Body of pancreas (tissue), 4 donors: ENCODE measurements at regions not wholly inside any gene's neighbourhood (a gene's known extent, or its start where the extent isn't known, plus 50 kb on each side); places are given as distances from the start of the nearest gene placed in this dataset.
A peak's percentile ranks its signal among the peaks of the same experiment; 100 is the strongest.

Source experiments
- ATAC-seq: fragments of 150-250 bp; one replicate; pipeline ENCODE4 v1.9.1; 2016
- DNase-seq, 4 donors: peaks; one replicate each; pipeline ENCODE4 v3.0.0-alpha.2; 2019
- H3K27ac ChIP-seq, 4 donors: fragments of 200-600 bp; sonication (generic); 1 replicate in 3 of 4; 2 replicates in 1 of 4; pipeline versions ENCODE4 v1.5.1 to v1.6.1; 2016 to 2019; ENCODE audit warnings: mild to moderate bottlenecking in 1 of 4, mixed read lengths in 1 of 4, moderate library complexity in 1 of 4
- H3K27me3 ChIP-seq, 2 donors: fragments of 200-600 bp; sonication (generic); one replicate each; pipeline ENCODE4 v1.6.0; 2016; ENCODE audit warnings: mild to moderate bottlenecking in 1 of 2
- H3K36me3 ChIP-seq, 2 donors: fragments of 200-600 bp; sonication (generic); replicated peaks in 1 of 2; 2 replicates each; pipeline ENCODE4 v1.5.1; 2016; ENCODE audit warnings: low read depth in 2 of 2; ENCODE audit not compliant: insufficient read depth in 1 of 2
- H3K4me1 ChIP-seq: fragments of 200-600 bp; sonication (generic); one replicate; pipeline ENCODE4 v1.6.0; 2016
- H3K4me3 ChIP-seq, 2 donors: fragments of 200-600 bp; sonication (generic); 1 replicate in 1 of 2; 2 replicates in 1 of 2; pipeline ENCODE4 v1.5.1; 2016 to 2019
- H3K9me3 ChIP-seq, 3 donors: fragments of 200-600 bp; sonication (generic); 1 replicate in 2 of 3; 2 replicates in 1 of 3; pipeline ENCODE4 v1.5.1; 2016
- POLR2A ChIP-seq, 3 donors: fragments of 450-650 bp; IDR thresholded peaks; one replicate each; pipeline ENCODE4 v1.6.1; 2016; ENCODE audit warnings: antibody characterized with exemption in 3 of 3, mild to moderate bottlenecking in 2 of 3
- WGBS, 2 donors: methylation state at CpG; one replicate each; pipeline ENCODE4 v1.1.5; 2017; 5-methylcytosine and 5-hydroxymethylcytosine counted together
- intact Hi-C: fragments of 100-400 bp; cut with DNase I; formaldehyde crosslinking; loops from one replicate; pipeline ENCODE4 v1.15.1; 2023
- TF ChIP-seq, protein P1 (sequence below), 7 experiments: fragments of 450-650 bp in 4 of 7; fragments of 200-600 bp in 3 of 7; sonication (generic) in 3 of 7; IDR thresholded peaks; one replicate each; pipeline ENCODE4 v1.5.1; 2016 to 2019; ENCODE audit warnings: antibody characterized with exemption in 7 of 7

DNA sequence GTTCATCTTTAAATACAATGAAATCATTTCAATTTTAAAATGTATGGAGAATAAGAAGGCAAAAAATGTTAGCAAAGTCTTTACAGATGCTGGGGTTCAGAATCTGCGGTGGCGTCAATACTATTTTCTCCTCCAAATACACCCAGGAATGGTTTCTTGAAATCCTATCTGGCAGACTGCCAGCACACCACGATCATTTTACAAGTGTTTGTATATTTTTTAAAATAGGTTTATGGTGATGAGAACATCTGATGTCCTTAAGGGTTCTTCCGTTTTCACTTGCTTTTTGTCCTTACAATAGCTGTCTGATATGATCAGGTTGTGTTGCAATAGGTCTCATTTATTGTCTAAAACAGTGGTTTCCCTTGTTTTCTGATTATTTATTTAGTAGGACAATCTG is 89.6 kb downstream of the CMPK2 start:
- Histone ChIP-seq H3K27me3 (no peaks in the 10 kb centered on the region), H3K4me1 (peaks cover 7% of the 10 kb centered on the region), H3K4me3 (no peak overlapping the region), H3K27ac (no peak overlapping the region), H3K9me3 (no peaks in the 10 kb centered on the region), H3K36me3 (no peaks in the 10 kb centered on the region)
- intact Hi-C loops, result loop anchor here (10.0 kb wide), 1 partner anchor 421 kb away; no protein-coding TSS in a partner anchor
- WGBS, 2 donors, result 76 to 80% methylated on average over 4 of the region's 4 CpGs
- DNase-seq, result no peak
- no peak for TF ChIP-seq POLR2A (IDR thresholded peaks at IDR 0.05)
- TF ChIP-seq, protein P1, sequence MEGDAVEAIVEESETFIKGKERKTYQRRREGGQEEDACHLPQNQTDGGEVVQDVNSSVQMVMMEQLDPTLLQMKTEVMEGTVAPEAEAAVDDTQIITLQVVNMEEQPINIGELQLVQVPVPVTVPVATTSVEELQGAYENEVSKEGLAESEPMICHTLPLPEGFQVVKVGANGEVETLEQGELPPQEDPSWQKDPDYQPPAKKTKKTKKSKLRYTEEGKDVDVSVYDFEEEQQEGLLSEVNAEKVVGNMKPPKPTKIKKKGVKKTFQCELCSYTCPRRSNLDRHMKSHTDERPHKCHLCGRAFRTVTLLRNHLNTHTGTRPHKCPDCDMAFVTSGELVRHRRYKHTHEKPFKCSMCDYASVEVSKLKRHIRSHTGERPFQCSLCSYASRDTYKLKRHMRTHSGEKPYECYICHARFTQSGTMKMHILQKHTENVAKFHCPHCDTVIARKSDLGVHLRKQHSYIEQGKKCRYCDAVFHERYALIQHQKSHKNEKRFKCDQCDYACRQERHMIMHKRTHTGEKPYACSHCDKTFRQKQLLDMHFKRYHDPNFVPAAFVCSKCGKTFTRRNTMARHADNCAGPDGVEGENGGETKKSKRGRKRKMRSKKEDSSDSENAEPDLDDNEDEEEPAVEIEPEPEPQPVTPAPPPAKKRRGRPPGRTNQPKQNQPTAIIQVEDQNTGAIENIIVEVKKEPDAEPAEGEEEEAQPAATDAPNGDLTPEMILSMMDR (IDR thresholded peaks at IDR 0.05), result no peak
- no peak for ATAC-seq

GRCh38 chr2:6777626-6778025 is 88.1 kb downstream of the CMPK2 start:
- Histone ChIP-seq H3K27ac (no peak overlapping the region), H3K36me3 (no peaks in the 10 kb centered on the region), H3K9me3 (no peaks in the 10 kb centered on the region), H3K4me3 (no peak overlapping the region), H3K4me1 (peaks cover 7% of the 10 kb centered on the region), H3K27me3 (no peaks in the 10 kb centered on the region)
- 55 to 67% methylated on average over 4 of the region's 4 CpGs for WGBS, 2 donors
- TF ChIP-seq POLR2A (IDR thresholded peaks at IDR 0.05), result no peak
- TF ChIP-seq, protein P1 (IDR thresholded peaks at IDR 0.05), result no peak
- intact Hi-C loops, result loop anchor here (10.0 kb wide), 1 partner anchor 423 kb away; no protein-coding TSS in a partner anchor
- ATAC-seq, result no peak
- no peak for DNase-seq

DNA sequence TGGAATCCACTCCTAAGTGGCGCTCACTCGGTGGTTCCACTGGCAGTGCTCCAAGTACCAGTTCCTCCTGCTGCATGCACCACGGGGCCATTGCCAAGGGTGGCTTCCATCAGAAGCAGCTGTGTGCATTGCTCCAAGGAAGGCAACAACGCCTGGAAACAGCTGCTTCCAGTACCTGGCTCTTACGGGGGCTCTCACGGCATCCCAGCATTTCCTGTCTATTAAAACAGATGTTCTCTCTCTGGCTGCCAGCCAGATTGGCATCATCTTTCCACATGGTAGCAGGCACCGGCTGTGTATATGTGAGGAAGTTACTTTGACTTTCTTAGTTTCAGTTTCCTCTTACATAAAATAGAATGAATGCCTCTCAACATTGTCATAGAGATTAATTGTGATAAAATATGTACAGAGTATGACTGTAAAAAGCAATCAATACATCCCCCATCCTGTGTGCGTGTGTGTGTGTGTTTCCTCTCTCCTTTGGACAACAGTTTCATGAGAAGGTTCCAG is 84.9 kb downstream of the CMPK2 start:
- no peaks in the 10 kb centered on the region for H3K36me3 ChIP-seq
- 8 to 25% methylated on average over 5 to 8 of the region's 8 CpGs for WGBS, 2 donors
- no peaks in the 10 kb centered on the region for H3K4me1 ChIP-seq
- TF ChIP-seq, protein P1 (IDR thresholded peaks at IDR 0.05), result no peak
- no peak for TF ChIP-seq POLR2A (IDR thresholded peaks at IDR 0.05)
- no peak overlapping the region for H3K4me3 ChIP-seq
- H3K9me3 ChIP-seq, result no peaks in the 10 kb centered on the region
- H3K27ac ChIP-seq, result no peak overlapping the region
- DNase-seq, result peak; percentile 17 to 61 (median 49)
- peak; percentile 33 for ATAC-seq
- H3K27me3 ChIP-seq, result peaks cover 0 to 3% of the 10 kb centered on the region in 2 donors
- intact Hi-C loops, result no loop called here

DNA sequence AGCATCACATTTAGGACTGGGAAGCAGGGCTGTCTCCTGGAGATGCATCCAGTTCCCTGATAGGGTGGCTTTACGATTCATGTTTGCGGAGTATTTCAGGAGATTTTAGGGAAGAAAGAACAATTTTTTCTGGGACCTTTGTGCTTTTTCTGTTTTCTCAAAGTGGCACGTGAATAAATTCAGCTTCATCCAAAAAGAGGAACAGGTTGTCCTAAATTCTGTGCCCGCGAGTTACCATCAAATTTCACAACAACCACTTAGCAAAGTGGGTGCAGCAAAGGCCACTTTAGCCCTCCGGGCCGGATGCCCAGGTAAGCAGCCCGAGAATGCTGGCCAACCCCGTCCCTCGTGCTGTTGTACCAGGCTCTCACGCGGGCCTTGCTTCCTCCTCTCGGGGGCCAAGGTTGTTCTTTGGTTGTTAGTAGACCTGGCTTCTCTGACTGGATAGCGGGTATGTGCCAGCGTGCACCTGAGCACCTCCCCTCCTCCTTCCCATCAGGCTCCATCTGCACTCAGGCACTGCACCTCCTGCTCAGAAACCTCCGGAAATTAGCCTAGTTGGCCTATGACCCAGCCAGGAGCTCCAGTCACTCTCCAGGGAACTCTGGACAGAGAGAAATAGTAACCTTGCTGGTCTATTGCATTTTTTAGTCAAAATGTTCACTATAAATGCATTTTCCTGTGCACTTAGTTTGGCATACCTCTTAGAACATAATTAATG is 83.0 kb downstream of the CMPK2 start:
- TF ChIP-seq POLR2A (IDR thresholded peaks at IDR 0.05), result no peak
- TF ChIP-seq, protein P1 (IDR thresholded peaks at IDR 0.05), result no peak
- H3K36me3 ChIP-seq, result no peaks in the 10 kb centered on the region
- no peaks in the 10 kb centered on the region for H3K4me1 ChIP-seq
- no peak for DNase-seq
- H3K27me3 ChIP-seq, result peaks cover 0 to 3% of the 10 kb centered on the region in 2 donors
- intact Hi-C loops, result no loop called here
- no peak for ATAC-seq
- no peaks in the 10 kb centered on the region for H3K9me3 ChIP-seq
- WGBS, 2 donors, result 80 to 83% methylated on average over 16 of the region's 16 CpGs
- no peak overlapping the region for H3K27ac ChIP-seq
- H3K4me3 ChIP-seq, result no peak overlapping the region

DNA sequence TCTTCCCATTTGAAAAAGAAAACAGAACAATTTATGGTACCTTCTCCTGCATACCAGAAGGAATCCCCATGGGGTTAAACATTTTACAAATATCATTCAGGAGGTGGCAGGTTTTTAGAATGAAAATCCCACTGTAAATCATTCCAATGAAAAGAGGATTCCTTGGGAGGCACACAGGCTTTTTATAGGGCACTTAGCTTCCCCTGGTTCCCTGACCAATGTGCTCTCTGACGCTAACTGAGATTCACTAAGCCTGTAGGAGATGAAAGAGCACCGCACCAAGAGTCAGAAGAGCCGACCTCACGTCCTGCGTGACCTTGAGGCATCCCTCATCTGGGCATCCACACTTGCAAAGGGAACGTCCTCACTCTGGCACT is 82.5 kb downstream of the CMPK2 start:
- H3K27me3 ChIP-seq, result peaks cover 0 to 3% of the 10 kb centered on the region in 2 donors
- TF ChIP-seq POLR2A (IDR thresholded peaks at IDR 0.05), result no peak
- TF ChIP-seq, protein P1 (IDR thresholded peaks at IDR 0.05), result no peak
- H3K4me3 ChIP-seq, result no peak overlapping the region
- 64 to 68% methylated on average over 6 of the region's 6 CpGs for WGBS, 2 donors
- H3K27ac ChIP-seq, result no peak overlapping the region
- H3K36me3 ChIP-seq, result no peaks in the 10 kb centered on the region
- H3K9me3 ChIP-seq, result no peaks in the 10 kb centered on the region
- no peaks in the 10 kb centered on the region for H3K4me1 ChIP-seq
- intact Hi-C loops, result no loop called here
- ATAC-seq (no peak), DNase-seq (no peak)
